Endodermal cell (in vitro differentiated cells): ENCODE measurements at regions not wholly inside any gene's neighbourhood (a gene's known extent, or its start where the extent isn't known, plus 50 kb on each side); places are given as distances from the start of the nearest gene placed in this dataset.
"Not testable (repeated sequence)": the region's sequence is repeated elsewhere in the genome, so short reads cannot be mapped to it uniquely, and the experiment has no call there.

Experiments used
- DNase-seq: peaks from one replicate; pipeline ENCODE4 v3.0.0-alpha.2; 2017
- H3K27ac ChIP-seq: 2 replicates; pipeline ENCODE4 v1.5.1; 2013; ENCODE audit warnings: mild to moderate bottlenecking, low read depth, low read length, moderate library complexity
- H3K27me3 ChIP-seq: 2 replicates; pipeline ENCODE4 v1.6.1; 2013; ENCODE audit warnings: mild to moderate bottlenecking, low read length, moderate library complexity; ENCODE audit not compliant: insufficient read depth, control insufficient read depth, poor library complexity, severe bottlenecking
- H3K36me3 ChIP-seq: 2 replicates; pipeline ENCODE4 v1.7.0; 2013; ENCODE audit warnings: mild to moderate bottlenecking, low read length, moderate library complexity; ENCODE audit not compliant: control insufficient read depth, insufficient read depth
- H3K4me1 ChIP-seq: one replicate; pipeline ENCODE4 v1.7.0; 2013; ENCODE audit warnings: low read length; ENCODE audit not compliant: control insufficient read depth, insufficient read depth
- H3K4me3 ChIP-seq: 2 replicates; pipeline ENCODE4 v1.5.1; 2013; ENCODE audit warnings: mild to moderate bottlenecking, low read length, moderate library complexity
- H3K9ac ChIP-seq: 2 replicates; pipeline ENCODE4 v1.6.1; 2013; ENCODE audit warnings: mild to moderate bottlenecking, low read length, moderate library complexity; ENCODE audit not compliant: poor library complexity, severe bottlenecking; ENCODE audit errors: extremely low read depth
- H3K9me3 ChIP-seq: 2 replicates; pipeline ENCODE4 v1.6.1; 2013; ENCODE audit warnings: mild to moderate bottlenecking, low read length, moderate library complexity; ENCODE audit not compliant: control insufficient read depth
- H3K27ac Mint-ChIP-seq: 2 replicates; pipeline ENCODE4 v1.8.0; 2020; ENCODE audit warnings: mixed read lengths
- H3K27me3 Mint-ChIP-seq: 2 replicates; pipeline ENCODE4 v1.8.0; 2021; ENCODE audit warnings: mild to moderate bottlenecking, mixed read lengths; ENCODE audit not compliant: insufficient read depth
- H3K36me3 Mint-ChIP-seq: 2 replicates; pipeline ENCODE4 v1.8.0; 2020; ENCODE audit warnings: low read depth, mixed read lengths
- H3K4me1 Mint-ChIP-seq: 2 replicates; pipeline ENCODE4 v1.8.0; 2020; ENCODE audit warnings: mixed read lengths
- H3K4me3 Mint-ChIP-seq: 2 replicates; pipeline ENCODE4 v1.8.0; 2020; ENCODE audit warnings: mild to moderate bottlenecking, moderate library complexity, mixed read lengths
- H3K9me3 Mint-ChIP-seq: 2 replicates; pipeline ENCODE4 v1.8.0; 2020; ENCODE audit warnings: mild to moderate bottlenecking, mixed read lengths
- WGBS, 2 experiments: methylation state at CpG; one replicate each; pipeline versions ENCODE4 v1.1.5 to v1.1.7; 2013; ENCODE audit warnings: missing lambda C conversion rate in 2 of 2, mixed read lengths in 1 of 2; ENCODE audit not compliant: insufficient coverage in 1 of 2, insufficient read length in 1 of 2; 5-methylcytosine and 5-hydroxymethylcytosine counted together
- TF ChIP-seq, protein P1 (sequence below): fragments of 200-600 bp; sonication (generic); conservative IDR thresholded peaks from 2 replicates; pipeline ENCODE4 v1.5.0; 2021; ENCODE audit warnings: antibody characterized with exemption, mild to moderate bottlenecking

DNA sequence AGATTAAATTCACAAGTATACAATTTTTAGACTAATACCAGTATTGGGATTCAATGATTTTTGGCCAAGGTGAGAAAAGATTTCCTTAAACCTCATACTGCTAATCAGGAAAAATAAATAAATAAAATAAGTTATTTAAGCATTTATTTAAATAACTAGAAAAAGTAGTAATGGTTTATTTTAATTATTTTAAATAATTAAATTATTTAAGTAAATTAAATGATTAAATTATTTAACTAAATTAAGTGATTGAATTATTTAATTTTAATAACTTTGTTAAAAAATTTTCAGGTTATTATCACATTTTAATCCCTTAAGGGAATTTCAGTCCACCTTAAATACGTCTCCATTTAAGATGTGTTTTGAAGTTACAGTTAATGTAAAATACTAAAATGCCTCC lies 1831.5 kb upstream of the MIR17HG start:
- Histone ChIP-seq H3K9ac (no peak overlapping the region), H3K27me3 (no peaks in the 10 kb centered on the region), H3K27ac (no peak overlapping the region), H3K36me3 (no peaks in the 10 kb centered on the region), H3K4me3 (no peak overlapping the region), H3K9me3 (peaks cover 23% of the 10 kb centered on the region), H3K4me1 (no peaks in the 10 kb centered on the region)
- no peaks in the 10 kb centered on the region for H3K36me3 Mint-ChIP-seq
- no peak overlapping the region for H3K4me3 Mint-ChIP-seq
- DNase-seq, result no peak
- peaks cover 22% of the 10 kb centered on the region for H3K9me3 Mint-ChIP-seq
- TF ChIP-seq, protein P1, sequence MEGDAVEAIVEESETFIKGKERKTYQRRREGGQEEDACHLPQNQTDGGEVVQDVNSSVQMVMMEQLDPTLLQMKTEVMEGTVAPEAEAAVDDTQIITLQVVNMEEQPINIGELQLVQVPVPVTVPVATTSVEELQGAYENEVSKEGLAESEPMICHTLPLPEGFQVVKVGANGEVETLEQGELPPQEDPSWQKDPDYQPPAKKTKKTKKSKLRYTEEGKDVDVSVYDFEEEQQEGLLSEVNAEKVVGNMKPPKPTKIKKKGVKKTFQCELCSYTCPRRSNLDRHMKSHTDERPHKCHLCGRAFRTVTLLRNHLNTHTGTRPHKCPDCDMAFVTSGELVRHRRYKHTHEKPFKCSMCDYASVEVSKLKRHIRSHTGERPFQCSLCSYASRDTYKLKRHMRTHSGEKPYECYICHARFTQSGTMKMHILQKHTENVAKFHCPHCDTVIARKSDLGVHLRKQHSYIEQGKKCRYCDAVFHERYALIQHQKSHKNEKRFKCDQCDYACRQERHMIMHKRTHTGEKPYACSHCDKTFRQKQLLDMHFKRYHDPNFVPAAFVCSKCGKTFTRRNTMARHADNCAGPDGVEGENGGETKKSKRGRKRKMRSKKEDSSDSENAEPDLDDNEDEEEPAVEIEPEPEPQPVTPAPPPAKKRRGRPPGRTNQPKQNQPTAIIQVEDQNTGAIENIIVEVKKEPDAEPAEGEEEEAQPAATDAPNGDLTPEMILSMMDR, result no peak
- H3K27ac Mint-ChIP-seq, result no peak overlapping the region
- 100% methylated on average over 1 of the region's 1 CpG; no CpG with 5 or more reads in 1 of the 2 experiments for WGBS, 2 experiments
- no peaks in the 10 kb centered on the region for H3K27me3 Mint-ChIP-seq
- peaks cover 14% of the 10 kb centered on the region for H3K4me1 Mint-ChIP-seq

DNA sequence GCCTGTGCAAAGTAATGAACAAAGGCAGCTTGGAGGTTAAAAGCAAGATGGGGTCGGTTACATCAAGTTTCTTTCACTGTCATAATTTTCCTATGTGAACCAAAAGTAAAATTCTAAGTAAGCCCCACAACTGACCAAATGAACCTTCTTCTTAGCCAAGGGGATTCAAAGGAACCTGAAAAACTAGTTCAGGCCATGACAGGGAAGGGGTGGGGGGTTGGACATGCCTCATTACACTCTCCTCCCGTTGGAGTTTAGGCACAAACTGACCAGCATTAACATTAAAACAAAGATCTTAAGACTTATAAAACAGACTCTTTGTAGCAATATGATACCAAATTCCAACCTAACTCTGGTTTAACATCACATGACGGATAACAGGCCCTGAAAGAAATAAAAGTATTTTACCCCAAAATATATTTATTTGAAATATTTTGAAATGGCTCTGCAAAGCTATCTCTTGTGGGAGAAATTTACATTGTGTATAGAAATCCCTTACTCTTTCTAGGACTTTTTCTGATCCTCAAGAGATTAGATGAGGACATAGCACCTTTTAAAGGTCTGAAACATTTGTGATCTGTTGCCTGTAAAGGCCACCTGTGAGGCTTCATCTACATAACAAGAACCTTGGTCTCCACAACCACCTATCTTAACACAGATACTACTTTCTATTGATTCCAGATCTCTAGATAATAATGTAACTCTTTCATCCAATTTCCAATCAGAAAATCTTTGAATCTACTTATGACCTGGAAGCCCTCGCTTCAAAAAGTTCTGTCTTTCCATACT lies 1829.0 kb upstream of the MIR17HG start:
- Histone ChIP-seq H3K27me3 (no peaks in the 10 kb centered on the region), H3K9ac (no peak overlapping the region), H3K9me3 (peaks cover 15% of the 10 kb centered on the region), H3K36me3 (no peaks in the 10 kb centered on the region), H3K4me1 (no peaks in the 10 kb centered on the region), H3K27ac (no peak overlapping the region), H3K4me3 (no peak overlapping the region)
- Mint-ChIP-seq H3K4me3 (no peak overlapping the region), H3K9me3 (peaks cover 13% of the 10 kb centered on the region), H3K27me3 (no peaks in the 10 kb centered on the region), H3K27ac (no peak overlapping the region), H3K36me3 (no peaks in the 10 kb centered on the region), H3K4me1 (peaks cover 13% of the 10 kb centered on the region)
- 83 to 100% methylated on average over 1 to 3 of the region's 4 CpGs for whole genome bisulfite sequencing, 2 experiments
- no peak for DNase-seq
- TF ChIP-seq, protein P1, result no peak

DNA sequence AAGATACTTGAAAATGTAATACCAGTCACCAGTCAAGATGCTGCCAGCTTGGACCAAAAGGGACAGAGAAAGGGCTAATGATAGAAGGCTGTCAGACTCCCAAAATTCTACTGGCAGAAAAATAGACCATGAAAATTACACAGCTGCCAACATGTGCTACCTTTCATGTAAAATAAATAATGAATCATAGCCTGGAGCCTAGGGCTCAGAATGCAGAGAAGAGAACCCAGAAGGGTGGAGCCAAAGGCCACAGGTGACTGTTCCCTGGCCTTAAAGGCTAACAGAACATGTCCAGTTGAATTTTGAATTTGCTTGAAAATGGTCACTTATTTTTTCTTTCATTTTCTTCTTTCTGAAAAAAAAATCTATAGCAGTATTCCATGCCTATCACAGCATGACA lies 1827.0 kb upstream of the MIR17HG start:
- no peaks in the 10 kb centered on the region for H3K36me3 Mint-ChIP-seq
- no peaks in the 10 kb centered on the region for H3K27me3 Mint-ChIP-seq
- no peaks in the 10 kb centered on the region for H3K27me3 ChIP-seq
- no peak overlapping the region for H3K27ac Mint-ChIP-seq
- H3K9me3 ChIP-seq, result peaks cover 15% of the 10 kb centered on the region
- TF ChIP-seq, protein P1, result no peak
- no peak for DNase-seq
- H3K4me1 Mint-ChIP-seq, result peaks cover under 1% of the 10 kb centered on the region
- H3K4me3 Mint-ChIP-seq, result no peak overlapping the region
- H3K9ac ChIP-seq, result no peak overlapping the region
- H3K4me1 ChIP-seq, result no peaks in the 10 kb centered on the region
- no peak overlapping the region for H3K27ac ChIP-seq
- H3K4me3 ChIP-seq, result no peak overlapping the region
- H3K36me3 ChIP-seq, result no peaks in the 10 kb centered on the region
- peaks cover 13% of the 10 kb centered on the region for H3K9me3 Mint-ChIP-seq

DNA sequence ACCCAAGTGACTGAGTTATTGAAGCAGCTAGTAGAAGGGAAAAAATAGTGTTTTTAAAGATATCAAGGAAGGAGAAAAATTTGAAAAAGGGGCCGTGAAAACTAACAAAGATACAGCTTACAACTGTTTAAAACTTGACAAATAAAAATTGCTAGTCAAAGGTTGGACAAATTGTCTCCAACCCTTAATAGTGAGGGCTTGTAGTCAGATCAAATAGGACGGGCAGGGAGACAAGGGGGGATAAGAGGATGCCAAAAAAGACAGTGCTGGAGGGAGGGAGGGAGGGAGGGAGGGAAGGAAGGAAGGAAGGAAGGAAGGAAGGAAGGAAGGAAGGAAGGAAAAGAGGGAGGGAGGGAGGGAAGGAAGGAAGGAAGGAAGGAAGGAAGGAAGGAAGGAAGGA lies 1825.8 kb upstream of the MIR17HG start:
- WGBS, 2 experiments, result 70 to 90% methylated on average over 1 to 2 of the region's 2 CpGs
- H3K4me1 ChIP-seq, DNase-seq, H3K27ac ChIP-seq, H3K4me3 ChIP-seq, H3K4me3 Mint-ChIP-seq, H3K27me3 ChIP-seq, H3K36me3 ChIP-seq, H3K27ac Mint-ChIP-seq, H3K4me1 Mint-ChIP-seq, H3K9ac ChIP-seq, H3K27me3 Mint-ChIP-seq, H3K36me3 Mint-ChIP-seq: not testable (repeated sequence)
- H3K9me3 ChIP-seq, result peaks cover 15% of the 10 kb centered on the region
- H3K9me3 Mint-ChIP-seq, result peaks cover 13% of the 10 kb centered on the region
